ENCODE measurements at regions not wholly inside any gene's neighbourhood (a gene's known extent, or its start where the extent isn't known, plus 50 kb on each side); places are given as distances from the start of the nearest gene placed in this dataset.

GRCh38 chr2:118558846-118559245 lies 288.6 kb downstream of the EN1 start:
- TF ChIP-seq EZH2 (IDR thresholded peaks at IDR 0.05; ENCODE audit: borderline replicate concordance, low read depth, low read length, poor library complexity, severe bottlenecking) (no peak), CTCF (conservative IDR thresholded peaks at IDR 0.05; ENCODE audit: low read depth, low read length) (no peak)
- no peak overlapping the region for H3K4me3 ChIP-seq (ENCODE audit: low read depth, low read length, poor library complexity, severe bottlenecking)
- ChIA-PET CTCF (no interaction called here), POLR2A (ENCODE audit: low non-redundant PET) (no interaction called here)
- no TSS peak for BruUV-seq (replicated peaks)
- no peaks in the 10 kb centered on the region for H3K36me3 ChIP-seq (ENCODE audit: insufficient read depth, low read length, poor library complexity, severe bottlenecking)
- no peaks in the 10 kb centered on the region for H3K27me3 ChIP-seq (replicated peaks; ENCODE audit: insufficient read depth, low read depth, low read length, poor library complexity)
- no peaks in the 10 kb centered on the region for H3K4me1 ChIP-seq (ENCODE audit: insufficient read depth, low read length, poor library complexity, severe bottlenecking)
- no peaks in the 10 kb centered on the region for H3K9me3 ChIP-seq (ENCODE audit: low read depth, low read length, poor library complexity, severe bottlenecking)
- H3K27ac ChIP-seq (ENCODE audit: low read depth, low read length, poor library complexity, severe bottlenecking), result no peak overlapping the region
- no peak for DNase-seq (ENCODE audit: low spot score)
- intact Hi-C loops (cut with micrococcal nuclease; ENCODE audit: unreplicated experiment), result no loop called here

GRCh38 chr2:118557791-118558190 lies 289.7 kb downstream of the EN1 start:
- BruUV-seq (replicated peaks), result no TSS peak
- CTCF ChIA-PET, result no interaction called here

GRCh38 chr2:118557016-118557415 lies 290.4 kb downstream of the EN1 start:
- no peak overlapping the region for H3K27ac ChIP-seq (ENCODE audit: low read depth, low read length, poor library complexity, severe bottlenecking)
- H3K36me3 ChIP-seq (ENCODE audit: insufficient read depth, low read length, poor library complexity, severe bottlenecking), result no peaks in the 10 kb centered on the region
- TF ChIP-seq CTCF (conservative IDR thresholded peaks at IDR 0.05; ENCODE audit: low read depth, low read length) (no peak), EZH2 (IDR thresholded peaks at IDR 0.05; ENCODE audit: borderline replicate concordance, low read depth, low read length, poor library complexity, severe bottlenecking) (no peak)
- ChIA-PET POLR2A (ENCODE audit: low non-redundant PET) (no interaction called here), CTCF (no interaction called here)
- H3K9me3 ChIP-seq (ENCODE audit: low read depth, low read length, poor library complexity, severe bottlenecking), result no peaks in the 10 kb centered on the region
- no peak for DNase-seq (ENCODE audit: low spot score)
- no TSS peak for BruUV-seq (replicated peaks)
- no peak overlapping the region for H3K4me3 ChIP-seq (ENCODE audit: low read depth, low read length, poor library complexity, severe bottlenecking)
- no peaks in the 10 kb centered on the region for H3K4me1 ChIP-seq (ENCODE audit: insufficient read depth, low read length, poor library complexity, severe bottlenecking)
- H3K27me3 ChIP-seq (replicated peaks; ENCODE audit: insufficient read depth, low read depth, low read length, poor library complexity), result no peaks in the 10 kb centered on the region
- intact Hi-C loops (cut with micrococcal nuclease; ENCODE audit: unreplicated experiment), result no loop called here

More at GRCh38 chr2:118557791-118558190, 289.7 kb downstream of the EN1 start:
- no peaks in the 10 kb centered on the region for H3K27me3 ChIP-seq (replicated peaks; ENCODE audit: insufficient read depth, low read depth, low read length, poor library complexity)
- H3K4me1 ChIP-seq (ENCODE audit: insufficient read depth, low read length, poor library complexity, severe bottlenecking), result no peaks in the 10 kb centered on the region
- POLR2A ChIA-PET (ENCODE audit: low non-redundant PET), result no interaction called here
- no peak for DNase-seq (ENCODE audit: low spot score)
- no peaks in the 10 kb centered on the region for H3K9me3 ChIP-seq (ENCODE audit: low read depth, low read length, poor library complexity, severe bottlenecking)
- intact Hi-C loops (cut with micrococcal nuclease; ENCODE audit: unreplicated experiment), result no loop called here
- no peak overlapping the region for H3K27ac ChIP-seq (ENCODE audit: low read depth, low read length, poor library complexity, severe bottlenecking)
- TF ChIP-seq CTCF (conservative IDR thresholded peaks at IDR 0.05; ENCODE audit: low read depth, low read length) (no peak), EZH2 (IDR thresholded peaks at IDR 0.05; ENCODE audit: borderline replicate concordance, low read depth, low read length, poor library complexity, severe bottlenecking) (no peak)
- H3K4me3 ChIP-seq (ENCODE audit: low read depth, low read length, poor library complexity, severe bottlenecking), result no peak overlapping the region
- H3K36me3 ChIP-seq (ENCODE audit: insufficient read depth, low read length, poor library complexity, severe bottlenecking), result no peaks in the 10 kb centered on the region

All from A673 (cell line).